ENCODE measurements at regions not wholly inside any gene's neighbourhood (a gene's known extent, or its start where the extent isn't known, plus 50 kb on each side); places are given as distances from the start of the nearest gene placed in this dataset.

DNA sequence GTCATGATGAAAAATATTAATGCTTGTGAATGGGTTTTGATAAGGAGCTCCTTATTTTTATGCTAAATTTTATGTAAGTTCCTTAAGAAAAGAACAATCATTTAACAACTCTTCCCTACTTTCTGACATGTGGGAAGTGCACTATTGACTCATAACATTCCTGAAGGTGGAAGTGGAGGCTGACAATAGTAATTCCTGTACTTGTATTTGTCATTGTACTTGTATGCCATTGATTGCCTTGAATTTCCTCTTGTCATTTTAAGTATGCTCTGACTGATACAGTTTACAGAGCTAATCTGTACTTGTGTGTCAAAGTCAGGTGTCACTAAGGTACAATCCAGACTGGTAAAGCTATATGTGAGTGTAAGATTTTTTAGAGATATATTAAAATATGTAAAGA is 440.0 kb downstream of the SLC16A7 start:
- no peak for DNase-seq (ENCODE audit: low read depth in 1 of 2, low spot score in 1 of 2)

GRCh38 chr12:60042835-60043234 is 447.0 kb downstream of the SLC16A7 start:
- no peak for DNase-seq (ENCODE audit: low read depth in 1 of 2, low spot score in 1 of 2)

GRCh38 chr12:60043236-60043635 is 447.4 kb downstream of the SLC16A7 start:
- no peak for DNase-seq (ENCODE audit: low read depth in 1 of 2, low spot score in 1 of 2)

DNA sequence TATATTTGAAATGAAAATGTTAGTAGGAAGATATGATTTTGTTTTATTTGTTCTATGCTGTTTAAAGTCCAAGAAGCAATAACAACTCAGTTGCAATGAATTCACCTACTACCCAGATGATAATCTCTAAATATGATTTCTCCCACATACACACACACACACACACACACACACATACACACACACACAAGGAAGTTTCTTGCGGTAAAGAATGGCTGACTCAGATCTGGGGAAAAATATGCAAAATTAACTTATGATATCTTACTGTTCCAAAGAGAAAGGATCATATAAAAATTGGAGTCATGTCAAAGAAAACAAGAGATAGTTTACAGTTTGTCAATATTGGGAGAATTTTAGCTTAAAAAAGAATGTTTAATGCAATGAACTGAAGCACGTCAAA is 456.7 kb downstream of the SLC16A7 start:
- DNase-seq (ENCODE audit: low read depth in 1 of 2, low spot score in 1 of 2), result no peak

DNA sequence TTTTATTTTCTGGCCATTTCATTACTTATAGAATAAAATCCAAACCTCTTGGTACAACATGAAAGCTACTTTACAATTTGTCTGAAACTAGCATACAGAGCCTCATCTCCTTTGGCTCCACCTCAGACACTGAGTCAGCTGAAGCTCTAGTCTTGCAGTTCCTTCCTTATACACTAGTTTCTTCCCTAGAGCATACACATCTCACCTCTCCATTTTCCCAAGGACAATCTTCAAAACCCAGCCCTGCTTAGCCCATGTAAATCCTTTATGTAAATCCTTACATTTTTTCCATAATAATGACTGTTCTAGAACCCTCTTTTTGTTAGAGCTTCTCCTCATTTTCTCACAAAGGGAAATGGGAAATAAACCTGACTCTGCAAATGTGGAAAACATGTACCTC is 463.4 kb downstream of the SLC16A7 start:
- no peak for DNase-seq (ENCODE audit: low read depth in 1 of 2, low spot score in 1 of 2)

DNA sequence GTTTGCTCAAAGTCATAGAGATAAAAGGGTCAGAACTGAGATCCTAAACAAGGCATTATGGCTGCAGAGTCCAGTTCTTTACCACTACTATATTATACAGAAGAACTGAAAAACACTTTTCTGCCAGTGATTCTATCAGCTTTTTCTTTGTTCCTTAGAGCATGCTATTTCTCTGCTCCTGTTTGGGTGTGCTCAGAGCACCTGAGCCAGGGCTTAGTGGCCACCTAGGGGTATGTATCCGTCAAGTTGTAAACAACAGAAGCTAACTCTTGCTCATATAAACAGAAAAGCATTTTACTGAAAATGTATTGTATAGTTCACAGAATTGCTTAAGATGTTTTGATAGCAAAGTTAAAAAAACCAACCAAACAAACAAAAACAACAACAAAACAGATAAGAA is 470.8 kb downstream of the SLC16A7 start:
- no peak for DNase-seq (ENCODE audit: low read depth in 1 of 2, low spot score in 1 of 2)

GRCh38 chr12:60070552-60070951 is 474.7 kb downstream of the SLC16A7 start:
- DNase-seq (ENCODE audit: low read depth in 1 of 2, low spot score in 1 of 2), result no peak

DNA sequence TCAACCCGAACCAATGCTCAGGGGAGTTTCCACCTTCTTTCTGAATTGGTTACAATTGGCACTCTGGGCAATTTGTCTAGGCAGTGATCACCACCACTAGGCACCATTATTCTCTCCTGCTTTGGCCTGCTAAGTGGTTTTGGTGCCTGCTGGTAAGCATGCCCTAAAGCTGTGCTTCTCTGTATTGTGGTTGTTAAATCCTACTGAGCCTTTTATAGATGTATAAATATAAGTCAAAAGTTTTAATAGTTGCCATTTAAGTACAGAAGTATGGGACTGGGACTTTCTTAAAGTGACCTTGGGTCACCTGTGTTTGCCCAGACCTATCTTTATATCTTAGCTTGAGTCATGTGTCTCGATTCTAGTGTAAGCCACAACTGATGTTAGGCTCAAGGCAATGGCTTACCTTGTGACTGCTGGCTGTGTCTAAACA is 475.9 kb downstream of the SLC16A7 start:
- DNase-seq (ENCODE audit: low read depth in 1 of 2, low spot score in 1 of 2), result no peak

- DNase-seq (ENCODE audit: low read depth in 1 of 2, low spot score in 1 of 2), result no peak
Measured at GRCh38 chr12:60072911-60073310, 477.1 kb downstream of the SLC16A7 start.

- DNase-seq (ENCODE audit: low read depth in 1 of 2, low spot score in 1 of 2), result no peak
Measured at GRCh38 chr12:60075091-60075490, 479.3 kb downstream of the SLC16A7 start.

GRCh38 chr12:60078026-60078425 is 482.2 kb downstream of the SLC16A7 start:
- DNase-seq (ENCODE audit: low read depth in 1 of 2, low spot score in 1 of 2), result no peak

GRCh38 chr12:60093428-60093827 is 497.6 kb downstream of the SLC16A7 start:
- no peak for DNase-seq (ENCODE audit: low read depth in 1 of 2, low spot score in 1 of 2)

DNA sequence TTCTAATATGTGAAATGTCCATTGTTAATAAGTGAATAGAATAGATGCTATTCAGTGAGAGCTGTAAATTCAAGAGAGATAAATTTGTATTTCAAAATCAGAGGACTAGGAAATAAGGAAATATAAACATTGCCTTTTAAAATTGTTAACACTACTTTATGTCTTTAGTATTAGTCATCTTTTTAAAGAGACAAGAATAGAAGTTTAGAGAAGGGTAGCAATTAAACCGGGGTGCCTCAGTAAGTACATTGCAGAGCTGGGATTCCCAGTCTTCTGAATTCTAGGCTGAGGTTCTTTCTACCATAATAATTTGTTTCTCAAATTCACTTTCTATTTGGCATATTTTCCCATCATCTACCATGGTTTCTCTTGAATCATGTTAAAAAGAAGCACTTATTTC is 498.6 kb downstream of the SLC16A7 start:
- no peak for DNase-seq (ENCODE audit: low read depth in 1 of 2, low spot score in 1 of 2)

GRCh38 chr12:60096727-60097126 is 500.9 kb downstream of the SLC16A7 start:
- DNase-seq (ENCODE audit: low read depth in 1 of 2, low spot score in 1 of 2), result no peak

- no peak for DNase-seq (ENCODE audit: low read depth in 1 of 2, low spot score in 1 of 2)
Measured at GRCh38 chr12:60100160-60100559, 504.3 kb downstream of the SLC16A7 start.

GRCh38 chr12:60100852-60101251 is 505.0 kb downstream of the SLC16A7 start:
- DNase-seq (ENCODE audit: low read depth in 1 of 2, low spot score in 1 of 2), result no peak

DNA sequence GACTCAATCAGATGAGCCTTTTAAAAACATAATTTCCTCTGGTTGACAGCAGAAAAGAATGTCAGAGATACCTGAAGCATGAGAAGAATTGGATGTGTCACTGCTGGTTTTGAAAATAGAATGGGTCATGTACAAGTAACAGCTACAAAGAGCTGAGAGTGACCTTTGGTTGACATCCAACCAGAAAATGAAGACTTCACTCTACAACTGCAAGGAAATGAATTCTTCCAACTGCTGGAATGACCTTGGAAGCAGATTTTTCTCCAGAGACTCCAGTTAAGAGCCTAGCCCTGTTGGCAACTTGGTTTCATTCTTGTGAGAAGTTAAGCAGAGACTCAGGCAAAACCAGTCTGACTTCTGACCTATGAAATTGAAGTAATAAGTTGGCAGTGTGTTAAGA is 505.9 kb downstream of the SLC16A7 start:
- DNase-seq (ENCODE audit: low read depth in 1 of 2, low spot score in 1 of 2), result no peak

- DNase-seq (ENCODE audit: low read depth in 1 of 2, low spot score in 1 of 2), result no peak
Measured at GRCh38 chr12:60106214-60106613, 510.4 kb downstream of the SLC16A7 start.

- no peak for DNase-seq (ENCODE audit: low read depth in 1 of 2, low spot score in 1 of 2)
Measured at GRCh38 chr12:60107992-60108391, 512.2 kb downstream of the SLC16A7 start.

GRCh38 chr12:60112063-60112462 is 516.2 kb downstream of the SLC16A7 start:
- DNase-seq (ENCODE audit: low read depth in 1 of 2, low spot score in 1 of 2), result no peak

GRCh38 chr12:60112763-60113162 is 516.9 kb downstream of the SLC16A7 start:
- DNase-seq (ENCODE audit: low read depth in 1 of 2, low spot score in 1 of 2), result no peak

GRCh38 chr12:60114169-60114568 is 518.3 kb downstream of the SLC16A7 start:
- DNase-seq (ENCODE audit: low read depth in 1 of 2, low spot score in 1 of 2), result no peak

- no peak for DNase-seq (ENCODE audit: low read depth in 1 of 2, low spot score in 1 of 2)
Measured at GRCh38 chr12:60119327-60119726, 523.5 kb downstream of the SLC16A7 start.

DNA sequence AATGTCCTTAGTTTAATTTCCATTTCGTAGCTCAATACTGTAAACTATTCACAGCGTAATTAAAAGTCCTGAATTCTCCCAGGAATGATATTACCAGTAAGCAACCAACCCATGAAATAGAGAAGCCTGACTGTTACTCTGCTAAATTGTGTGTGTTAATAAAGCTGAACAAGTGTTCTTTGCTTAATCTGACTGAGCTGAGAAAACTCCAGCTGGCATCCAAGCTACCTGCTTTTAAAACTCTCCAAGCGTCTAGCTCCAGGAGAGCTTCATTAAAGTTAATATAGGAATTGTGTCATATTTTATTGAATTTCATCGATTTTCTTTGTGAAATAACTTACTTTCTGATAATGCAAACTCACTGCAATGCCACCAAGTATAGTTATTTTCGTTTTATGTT is 524.4 kb downstream of the SLC16A7 start:
- no peak for DNase-seq (ENCODE audit: low read depth in 1 of 2, low spot score in 1 of 2)

Measured in activated CD4-positive, alpha-beta T cell treated with anti-CD3 and anti-CD28 coated beads, Interleukin-2, amount 50 U/mL, for 24 hours (primary cell).